ENCODE measurements at regions not wholly inside any gene's neighbourhood (a gene's known extent, or its start where the extent isn't known, plus 50 kb on each side); places are given as distances from the start of the nearest gene placed in this dataset.

DNA sequence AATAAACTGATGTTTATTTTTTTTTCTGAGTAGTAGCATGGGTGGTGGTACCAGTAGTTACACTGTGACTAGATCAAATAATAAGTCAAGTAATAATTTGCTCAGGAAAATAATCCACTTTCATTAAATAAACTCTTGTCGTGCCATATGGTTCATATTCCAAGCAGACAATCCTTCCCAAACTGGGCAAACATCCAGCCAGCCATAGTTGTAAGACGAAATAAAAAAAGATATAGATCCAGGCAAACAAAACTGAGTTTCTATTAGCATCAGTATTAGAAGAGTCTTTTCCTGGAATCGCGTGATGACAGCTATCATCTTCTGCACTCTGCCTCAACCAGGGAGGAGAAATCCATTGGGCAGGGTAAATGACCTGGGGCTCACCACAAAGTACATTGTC is 508.4 kb upstream of the GOT2 start:
- TF ChIP-seq YY1 (IDR thresholded peaks at IDR 0.05; ENCODE audit: low read depth) (no peak), CREB1 (IDR thresholded peaks at IDR 0.05; ENCODE audit: low read depth) (no peak), EP300 (IDR thresholded peaks at IDR 0.05; ENCODE audit: borderline replicate concordance) (no peak), TEAD4 (IDR thresholded peaks at IDR 0.05) (no peak), TAF1 (IDR thresholded peaks at IDR 0.05; ENCODE audit: low read depth) (no peak)
- TF ChIP-seq, protein P1, sequence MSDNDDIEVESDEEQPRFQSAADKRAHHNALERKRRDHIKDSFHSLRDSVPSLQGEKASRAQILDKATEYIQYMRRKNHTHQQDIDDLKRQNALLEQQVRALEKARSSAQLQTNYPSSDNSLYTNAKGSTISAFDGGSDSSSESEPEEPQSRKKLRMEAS (IDR thresholded peaks at IDR 0.05): no peak
- TF ChIP-seq, protein P2, sequence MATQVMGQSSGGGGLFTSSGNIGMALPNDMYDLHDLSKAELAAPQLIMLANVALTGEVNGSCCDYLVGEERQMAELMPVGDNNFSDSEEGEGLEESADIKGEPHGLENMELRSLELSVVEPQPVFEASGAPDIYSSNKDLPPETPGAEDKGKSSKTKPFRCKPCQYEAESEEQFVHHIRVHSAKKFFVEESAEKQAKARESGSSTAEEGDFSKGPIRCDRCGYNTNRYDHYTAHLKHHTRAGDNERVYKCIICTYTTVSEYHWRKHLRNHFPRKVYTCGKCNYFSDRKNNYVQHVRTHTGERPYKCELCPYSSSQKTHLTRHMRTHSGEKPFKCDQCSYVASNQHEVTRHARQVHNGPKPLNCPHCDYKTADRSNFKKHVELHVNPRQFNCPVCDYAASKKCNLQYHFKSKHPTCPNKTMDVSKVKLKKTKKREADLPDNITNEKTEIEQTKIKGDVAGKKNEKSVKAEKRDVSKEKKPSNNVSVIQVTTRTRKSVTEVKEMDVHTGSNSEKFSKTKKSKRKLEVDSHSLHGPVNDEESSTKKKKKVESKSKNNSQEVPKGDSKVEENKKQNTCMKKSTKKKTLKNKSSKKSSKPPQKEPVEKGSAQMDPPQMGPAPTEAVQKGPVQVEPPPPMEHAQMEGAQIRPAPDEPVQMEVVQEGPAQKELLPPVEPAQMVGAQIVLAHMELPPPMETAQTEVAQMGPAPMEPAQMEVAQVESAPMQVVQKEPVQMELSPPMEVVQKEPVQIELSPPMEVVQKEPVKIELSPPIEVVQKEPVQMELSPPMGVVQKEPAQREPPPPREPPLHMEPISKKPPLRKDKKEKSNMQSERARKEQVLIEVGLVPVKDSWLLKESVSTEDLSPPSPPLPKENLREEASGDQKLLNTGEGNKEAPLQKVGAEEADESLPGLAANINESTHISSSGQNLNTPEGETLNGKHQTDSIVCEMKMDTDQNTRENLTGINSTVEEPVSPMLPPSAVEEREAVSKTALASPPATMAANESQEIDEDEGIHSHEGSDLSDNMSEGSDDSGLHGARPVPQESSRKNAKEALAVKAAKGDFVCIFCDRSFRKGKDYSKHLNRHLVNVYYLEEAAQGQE (IDR thresholded peaks at IDR 0.05; ENCODE audit: low read depth): no peak
